Natural killer cell treated with Interleukin-12 subunit alpha and Interleukin-12 subunit beta and Interleukin-15 and Interleukin-18, amount 100 ng/mL, for 72 hours (primary cell): ENCODE measurements at regions not wholly inside any gene's neighbourhood (a gene's known extent, or its start where the extent isn't known, plus 50 kb on each side); places are given as distances from the start of the nearest gene placed in this dataset.

ENCODE experiments used
- ATAC-seq, 2 donors: fragments of 150-1000 bp; cut with Tn5 transposase in 1 of 2; sonication (Bioruptor Pico), chemical (Tn5 transposase) in 1 of 2; 2 replicates each; pipeline ENCODE4 v1.10.0; 2021
- DNase-seq: peaks from one replicate; pipeline ENCODE4 v3.0.0; 2022; ENCODE audit warnings: low spot score
- H3K27ac Mint-ChIP-seq, 2 donors: 1 replicate in 1 of 2; 2 replicates in 1 of 2; pipeline ENCODE4 v1.8.0; 2022; ENCODE audit warnings: mixed read lengths in 2 of 2, mild to moderate bottlenecking in 1 of 2, moderate library complexity in 1 of 2
- H3K27me3 Mint-ChIP-seq, 2 donors: 1 replicate in 1 of 2; 2 replicates in 1 of 2; pipeline ENCODE4 v1.8.0; 2022; ENCODE audit warnings: mixed read lengths in 2 of 2
- H3K36me3 Mint-ChIP-seq: one replicate; pipeline ENCODE4 v1.8.0; 2022; ENCODE audit warnings: mixed read lengths
- H3K4me1 Mint-ChIP-seq, 2 donors: 1 replicate in 1 of 2; 2 replicates in 1 of 2; pipeline ENCODE4 v1.8.0; 2022; ENCODE audit warnings: low read depth in 2 of 2, mixed read lengths in 2 of 2, mild to moderate bottlenecking in 1 of 2
- H3K4me3 Mint-ChIP-seq: one replicate; pipeline ENCODE4 v1.8.0; 2022; ENCODE audit warnings: mixed read lengths
- H3K9me3 Mint-ChIP-seq: 2 replicates; pipeline ENCODE4 v1.8.0; 2022; ENCODE audit warnings: mixed read lengths

DNA sequence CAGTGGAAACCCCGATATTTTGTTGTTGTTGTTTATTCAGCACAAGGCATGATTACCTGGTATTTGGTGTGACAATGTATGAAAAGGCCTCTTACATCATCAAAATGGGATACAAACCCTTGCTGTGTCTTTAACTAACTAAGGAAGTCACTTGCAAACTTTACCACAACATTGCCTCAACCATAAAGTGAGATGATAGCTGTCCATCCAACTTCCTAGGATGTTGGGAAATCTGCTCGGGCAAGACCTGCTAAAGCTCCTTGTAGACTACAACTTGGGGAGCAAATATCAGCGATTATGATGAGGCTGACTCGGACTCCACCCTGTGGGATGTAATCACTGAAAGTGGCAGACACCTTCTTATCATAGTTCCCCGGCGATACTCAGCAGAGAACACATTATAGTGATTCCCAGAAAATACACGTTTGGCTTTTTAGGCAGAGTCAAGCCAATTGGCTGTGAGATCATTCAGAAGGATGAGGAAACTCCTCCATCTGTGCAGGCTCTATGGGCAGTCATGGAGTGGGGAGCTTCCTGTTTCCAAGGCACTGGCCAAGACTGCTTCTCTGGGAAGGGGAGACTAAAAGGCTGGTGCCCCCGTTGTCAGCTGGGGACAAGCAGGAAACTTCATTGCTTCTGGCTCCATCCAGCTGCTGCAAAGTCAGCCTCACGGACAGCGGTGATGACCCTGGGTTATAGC lies 289.0 kb downstream of the RNF144A start:
- DNase-seq (no peak), ATAC-seq (no peak)
- Mint-ChIP-seq H3K27ac (no peak overlapping the region), H3K4me1 (peaks cover 3 to 5% of the 10 kb centered on the region in 2 donors), H3K27me3 (no peaks in the 10 kb centered on the region), H3K36me3 (no peaks in the 10 kb centered on the region), H3K9me3 (no peaks in the 10 kb centered on the region), H3K4me3 (no peak overlapping the region)

DNA sequence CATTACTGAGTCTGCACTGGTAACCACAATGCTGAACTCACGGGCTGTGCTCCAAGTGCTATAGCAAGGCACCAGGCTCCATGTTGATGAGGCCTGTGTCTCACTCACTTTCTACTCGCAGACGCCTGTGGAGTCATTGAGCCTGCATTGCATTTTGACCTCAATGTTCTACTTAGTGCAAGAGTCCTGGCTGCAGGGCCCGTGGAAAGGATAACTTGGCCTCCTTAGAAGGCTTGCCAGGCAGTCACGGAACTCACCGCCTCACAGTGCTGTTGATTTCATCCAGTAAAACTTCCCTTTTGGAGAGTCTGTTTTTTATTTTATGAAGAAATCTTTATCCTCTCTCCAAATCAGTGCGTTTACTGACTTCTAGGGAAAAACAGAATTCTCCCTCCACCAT lies 290.4 kb downstream of the RNF144A start:
- peaks cover 3 to 5% of the 10 kb centered on the region in 2 donors for H3K4me1 Mint-ChIP-seq
- DNase-seq (no peak), ATAC-seq (no peak)
- no peaks in the 10 kb centered on the region for H3K36me3 Mint-ChIP-seq
- no peaks in the 10 kb centered on the region for H3K9me3 Mint-ChIP-seq
- no peaks in the 10 kb centered on the region for H3K27me3 Mint-ChIP-seq
- H3K27ac Mint-ChIP-seq = no peak overlapping the region
- H3K4me3 Mint-ChIP-seq = no peak overlapping the region

DNA sequence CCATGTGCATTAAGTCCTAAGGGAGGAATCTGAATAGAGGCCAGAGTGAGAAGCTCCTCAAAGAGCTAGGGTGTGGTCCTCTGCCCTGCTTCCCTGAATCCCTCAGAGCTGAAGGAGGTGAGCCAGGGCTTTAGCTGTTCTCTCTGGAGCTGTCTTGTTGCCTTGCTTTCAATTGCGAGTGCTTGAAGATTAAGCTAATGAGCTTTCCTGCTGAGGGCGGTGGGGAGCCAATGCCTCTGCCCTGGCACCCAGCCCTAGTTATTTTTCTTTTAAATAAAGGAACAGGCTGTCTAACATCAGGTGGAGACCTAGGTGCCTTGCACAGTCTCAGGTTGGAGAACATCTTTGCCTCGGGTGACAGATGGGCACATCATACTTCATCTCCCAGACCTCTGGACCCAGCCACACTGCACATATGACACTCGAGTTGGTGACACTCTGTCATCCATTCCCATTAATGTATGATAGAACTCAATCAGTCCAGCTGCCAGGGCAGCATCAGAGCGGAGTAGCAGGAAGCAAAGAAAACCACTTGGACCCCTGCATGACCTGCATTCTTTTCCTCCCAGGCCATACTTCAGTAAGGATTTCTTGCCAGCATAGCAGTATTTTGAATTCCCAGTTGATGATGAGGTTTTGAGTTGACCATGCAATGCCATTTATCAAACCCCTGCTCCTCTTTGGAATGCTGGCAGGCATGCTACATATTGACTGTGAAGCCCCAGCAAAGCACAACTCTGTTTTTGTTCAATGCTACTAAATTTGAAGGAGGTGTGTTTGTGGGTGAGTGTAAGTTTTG lies 292.7 kb downstream of the RNF144A start:
- H3K9me3 Mint-ChIP-seq = no peaks in the 10 kb centered on the region
- no peak for DNase-seq
- H3K27ac Mint-ChIP-seq = no peak overlapping the region
- peaks cover 3 to 5% of the 10 kb centered on the region in 2 donors for H3K4me1 Mint-ChIP-seq
- H3K4me3 Mint-ChIP-seq = no peak overlapping the region
- no peak for ATAC-seq
- no peaks in the 10 kb centered on the region for H3K36me3 Mint-ChIP-seq
- peaks cover 0 to 2% of the 10 kb centered on the region in 2 donors for H3K27me3 Mint-ChIP-seq

DNA sequence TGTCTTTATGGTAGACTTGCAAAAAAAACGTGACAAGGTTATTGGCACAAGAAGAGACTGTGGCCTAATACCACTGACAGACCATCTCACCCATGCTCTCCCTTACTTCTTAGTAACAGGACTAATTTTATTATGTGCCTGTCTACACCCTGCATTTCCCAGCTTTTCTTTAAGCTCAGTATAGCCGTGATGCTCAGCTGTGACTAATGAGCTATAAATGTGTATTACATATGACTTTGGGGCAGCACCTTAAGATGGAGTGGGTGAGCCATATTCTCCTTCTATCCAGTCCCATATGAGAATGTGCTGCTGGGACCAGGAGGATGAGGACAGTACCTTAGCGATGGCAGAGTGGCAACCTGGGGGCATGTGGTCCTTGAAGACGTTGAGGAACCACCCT lies 293.5 kb downstream of the RNF144A start:
- no peak for ATAC-seq
- H3K36me3 Mint-ChIP-seq = no peaks in the 10 kb centered on the region
- DNase-seq = no peak
- no peak overlapping the region for H3K27ac Mint-ChIP-seq
- no peaks in the 10 kb centered on the region for H3K4me1 Mint-ChIP-seq
- H3K4me3 Mint-ChIP-seq = no peak overlapping the region
- no peaks in the 10 kb centered on the region for H3K9me3 Mint-ChIP-seq
- H3K27me3 Mint-ChIP-seq = peaks cover 0 to 2% of the 10 kb centered on the region in 2 donors

DNA sequence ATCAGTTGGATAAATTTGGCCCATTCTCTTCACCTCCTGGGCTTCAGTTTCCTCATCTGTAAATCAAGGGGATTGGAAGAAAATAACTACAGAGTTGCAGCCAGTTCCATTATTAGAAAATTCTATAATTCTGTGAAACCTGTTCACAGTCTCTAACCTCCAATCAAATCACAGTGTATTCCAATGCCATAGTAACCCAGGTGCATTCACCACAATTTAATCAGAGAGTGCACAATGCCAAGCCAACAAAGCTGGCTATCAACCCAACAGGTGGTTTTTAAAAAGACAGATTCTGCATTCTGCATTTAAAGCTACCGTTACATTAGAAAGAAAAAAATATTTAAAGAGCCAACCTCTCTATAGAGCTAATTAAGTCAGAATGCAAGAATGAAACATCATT lies 308.6 kb downstream of the RNF144A start:
- Mint-ChIP-seq H3K36me3 (no peaks in the 10 kb centered on the region), H3K4me1 (no peaks in the 10 kb centered on the region), H3K9me3 (no peaks in the 10 kb centered on the region), H3K27me3 (peaks cover 0 to 14% of the 10 kb centered on the region in 2 donors), H3K27ac (no peak overlapping the region), H3K4me3 (no peak overlapping the region)
- ATAC-seq (no peak), DNase-seq (no peak)

DNA sequence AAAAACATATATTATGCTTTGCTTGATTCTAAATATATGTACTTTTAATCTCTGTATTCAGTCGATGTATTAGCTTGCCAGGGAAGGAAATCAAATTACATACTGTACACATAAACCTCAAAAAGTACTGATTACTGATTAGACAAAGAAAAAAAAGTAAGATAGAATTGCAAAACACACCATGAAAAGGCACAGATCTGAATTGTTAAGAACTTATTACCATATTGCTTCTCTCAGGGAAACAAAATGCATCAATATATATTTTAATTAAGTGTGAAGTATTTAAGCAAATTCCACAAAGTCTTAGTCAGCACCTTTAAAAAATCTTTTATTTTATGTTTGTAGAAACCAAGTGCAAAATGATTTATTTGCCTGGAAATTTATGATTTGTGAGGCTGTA lies 309.3 kb downstream of the RNF144A start:
- no peak for ATAC-seq
- Mint-ChIP-seq H3K4me3 (no peak overlapping the region), H3K4me1 (no peaks in the 10 kb centered on the region), H3K9me3 (no peaks in the 10 kb centered on the region), H3K27me3 (peaks cover 0 to 14% of the 10 kb centered on the region in 2 donors), H3K27ac (no peak overlapping the region), H3K36me3 (no peaks in the 10 kb centered on the region)
- DNase-seq = no peak

DNA sequence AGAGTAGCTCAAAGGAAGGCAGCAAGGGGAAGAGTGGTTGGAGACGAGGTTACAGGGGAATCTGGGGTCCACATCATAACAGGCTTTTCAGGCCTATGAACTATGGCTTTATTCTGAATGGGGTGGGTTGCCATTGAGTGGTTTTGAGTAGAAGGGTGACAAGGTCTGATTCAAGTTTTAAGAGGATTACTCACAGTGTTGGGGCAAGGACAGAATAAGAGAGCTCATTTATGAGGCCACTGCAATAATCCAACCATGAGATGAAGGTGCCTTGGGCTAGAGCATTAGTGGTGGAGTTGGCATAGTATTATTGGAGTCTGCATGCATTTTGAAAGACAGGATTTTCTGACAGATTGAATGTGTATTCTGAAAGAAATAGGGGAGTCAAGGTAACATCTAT lies 315.9 kb downstream of the RNF144A start:
- Mint-ChIP-seq H3K9me3 (no peaks in the 10 kb centered on the region), H3K27me3 (peaks cover 8 to 12% of the 10 kb centered on the region in 2 donors), H3K36me3 (no peaks in the 10 kb centered on the region), H3K27ac (no peak overlapping the region), H3K4me3 (no peak overlapping the region), H3K4me1 (no peaks in the 10 kb centered on the region)
- no peak for ATAC-seq
- DNase-seq = no peak

DNA sequence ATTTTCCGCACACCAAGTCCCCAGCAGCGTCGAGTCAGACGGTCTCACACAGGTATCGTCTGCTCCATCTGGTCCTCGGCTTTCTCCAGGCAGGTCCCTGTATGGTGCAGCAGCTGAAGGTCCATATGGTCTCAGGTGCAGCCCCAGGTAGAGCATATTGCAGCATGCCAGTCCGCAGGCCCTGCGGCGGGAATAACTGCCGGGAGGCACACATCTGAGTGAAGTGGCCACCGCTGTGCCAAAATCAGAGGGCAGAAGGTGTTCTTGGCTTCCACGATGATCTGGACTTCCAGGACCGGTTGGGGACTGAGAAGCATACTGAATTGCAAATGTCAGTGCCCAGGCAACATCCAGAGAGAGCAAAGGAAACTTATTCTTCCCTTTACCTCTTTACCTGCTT lies 320.3 kb downstream of the RNF144A start:
- no peak for DNase-seq
- Mint-ChIP-seq H3K4me1 (peaks cover 4% of the 10 kb centered on the region in 2 donors), H3K27me3 (peaks cover 12% of the 10 kb centered on the region in 2 donors), H3K36me3 (no peaks in the 10 kb centered on the region), H3K4me3 (no peak overlapping the region), H3K27ac (no peak overlapping the region), H3K9me3 (no peaks in the 10 kb centered on the region)
- ATAC-seq = no peak

DNA sequence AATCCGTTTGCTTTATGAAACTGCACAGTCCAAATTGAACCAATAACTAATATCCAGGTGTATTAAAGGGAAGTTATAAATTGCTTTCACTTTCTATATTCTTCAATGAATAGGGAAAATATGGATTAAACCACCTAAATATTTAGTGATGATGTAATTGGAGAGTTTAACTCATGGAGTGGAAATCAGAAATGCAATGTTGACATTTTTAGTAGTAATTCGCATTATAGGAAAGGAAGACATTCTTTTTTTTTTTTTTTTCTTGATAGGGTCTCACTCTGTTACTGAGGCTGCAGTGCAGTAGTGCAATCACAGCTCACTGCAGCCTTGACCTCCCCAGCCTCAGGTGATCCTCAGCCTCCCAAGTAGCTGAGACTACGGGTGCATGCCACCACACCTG lies 321.9 kb downstream of the RNF144A start:
- Mint-ChIP-seq H3K9me3 (no peaks in the 10 kb centered on the region), H3K36me3 (no peaks in the 10 kb centered on the region), H3K27me3 (peaks cover 0 to 7% of the 10 kb centered on the region in 2 donors), H3K4me3 (no peak overlapping the region), H3K4me1 (peaks cover 5 to 8% of the 10 kb centered on the region in 2 donors), H3K27ac (no peak overlapping the region)
- ATAC-seq = no peak
- no peak for DNase-seq

DNA sequence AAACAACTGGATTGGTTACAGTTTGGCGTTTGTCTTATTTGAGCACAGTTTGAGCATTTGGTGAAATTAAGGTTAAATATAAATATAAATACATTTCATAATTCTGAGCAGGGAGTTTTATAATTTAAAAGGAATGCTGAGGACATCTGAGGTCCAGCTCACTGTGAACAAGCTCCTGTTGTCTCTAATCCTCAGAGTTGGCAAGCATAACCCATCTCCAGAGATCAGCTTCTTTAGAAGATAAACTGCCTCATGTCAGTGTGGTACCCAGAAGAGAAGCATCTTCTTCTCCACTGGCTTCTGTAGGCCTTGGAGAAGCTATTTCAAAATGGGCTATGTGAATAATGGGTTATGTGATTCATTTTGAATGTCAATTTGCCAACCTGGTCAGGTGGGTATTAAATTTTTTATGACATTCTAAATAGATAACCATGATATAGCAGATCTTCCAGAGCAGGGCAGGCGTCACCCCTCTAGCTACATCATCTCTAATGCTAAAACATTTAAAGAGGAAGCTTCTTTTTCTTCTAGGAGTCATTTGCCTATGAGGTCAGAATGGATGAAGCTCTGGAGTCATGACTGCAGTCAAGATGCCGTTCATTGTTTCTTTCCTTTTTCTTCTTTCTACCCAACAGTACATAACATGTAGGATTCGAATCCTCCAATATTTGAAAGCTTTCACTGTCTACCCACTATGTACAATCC lies 324.0 kb downstream of the RNF144A start:
- no peaks in the 10 kb centered on the region for H3K36me3 Mint-ChIP-seq
- ATAC-seq (no peak), DNase-seq (no peak)
- H3K9me3 Mint-ChIP-seq = no peaks in the 10 kb centered on the region
- no peak overlapping the region for H3K4me3 Mint-ChIP-seq
- H3K4me1 Mint-ChIP-seq = peaks cover 5 to 8% of the 10 kb centered on the region in 2 donors
- peaks cover 0 to 12% of the 10 kb centered on the region in 2 donors for H3K27me3 Mint-ChIP-seq
- H3K27ac Mint-ChIP-seq = no peak overlapping the region

DNA sequence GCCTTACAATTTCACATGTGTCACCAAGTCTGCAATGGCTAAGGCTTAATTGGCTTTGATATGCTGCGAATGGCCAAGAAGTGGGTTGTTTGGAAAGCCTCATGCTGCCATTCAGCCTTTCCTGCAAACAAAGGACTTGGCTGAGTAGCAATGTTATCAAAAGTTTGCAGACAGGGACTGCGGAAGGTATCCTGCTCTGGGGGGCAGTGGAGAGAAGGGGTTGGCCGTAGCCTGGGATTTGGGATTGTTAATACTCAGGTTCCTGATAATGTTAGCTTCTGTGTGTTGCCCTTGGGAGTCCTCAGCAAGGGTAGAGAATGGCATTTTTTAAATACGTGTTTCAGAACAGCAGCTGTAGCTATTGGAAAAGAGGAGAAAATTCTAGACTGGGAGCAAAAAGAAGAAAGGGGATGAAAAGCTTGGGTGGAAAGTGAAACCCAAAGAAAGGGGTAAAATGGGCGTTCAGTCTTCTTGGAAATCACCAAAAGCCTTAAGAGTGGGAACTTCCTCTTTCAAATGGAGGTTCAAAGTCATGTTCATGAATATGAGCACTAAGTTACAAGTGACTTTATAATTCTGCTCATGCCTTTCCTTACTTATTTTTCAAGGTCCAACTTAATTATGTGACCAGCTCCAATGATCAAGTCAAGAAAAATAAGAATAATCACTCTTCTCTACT lies 325.1 kb downstream of the RNF144A start:
- no peaks in the 10 kb centered on the region for H3K36me3 Mint-ChIP-seq
- no peak for DNase-seq
- no peaks in the 10 kb centered on the region for H3K9me3 Mint-ChIP-seq
- no peak overlapping the region for H3K4me3 Mint-ChIP-seq
- H3K27ac Mint-ChIP-seq = no peak overlapping the region
- peaks cover 7 to 15% of the 10 kb centered on the region in 2 donors for H3K27me3 Mint-ChIP-seq
- no peak for ATAC-seq
- H3K4me1 Mint-ChIP-seq = peaks cover 5 to 10% of the 10 kb centered on the region in 2 donors

DNA sequence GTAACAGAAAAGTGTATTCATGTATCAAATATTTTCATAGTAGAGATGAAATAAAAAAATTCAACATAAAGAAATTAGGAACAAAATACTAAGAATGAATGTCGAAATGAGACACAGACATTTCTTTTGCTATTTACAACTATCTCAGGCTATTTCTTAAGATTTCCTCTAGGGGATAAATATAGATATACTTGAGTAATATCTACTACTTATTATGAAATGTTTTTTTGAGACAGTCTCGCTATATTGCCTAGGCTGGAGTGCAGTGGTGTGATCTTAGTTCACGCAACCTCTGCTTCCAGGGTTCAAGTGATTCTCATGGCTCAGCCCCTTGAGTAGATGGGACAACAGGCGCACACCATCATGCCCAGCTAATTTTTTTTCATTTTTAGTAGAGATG lies 326.1 kb downstream of the RNF144A start:
- no peak overlapping the region for H3K4me3 Mint-ChIP-seq
- no peak for DNase-seq
- no peak for ATAC-seq

DNA sequence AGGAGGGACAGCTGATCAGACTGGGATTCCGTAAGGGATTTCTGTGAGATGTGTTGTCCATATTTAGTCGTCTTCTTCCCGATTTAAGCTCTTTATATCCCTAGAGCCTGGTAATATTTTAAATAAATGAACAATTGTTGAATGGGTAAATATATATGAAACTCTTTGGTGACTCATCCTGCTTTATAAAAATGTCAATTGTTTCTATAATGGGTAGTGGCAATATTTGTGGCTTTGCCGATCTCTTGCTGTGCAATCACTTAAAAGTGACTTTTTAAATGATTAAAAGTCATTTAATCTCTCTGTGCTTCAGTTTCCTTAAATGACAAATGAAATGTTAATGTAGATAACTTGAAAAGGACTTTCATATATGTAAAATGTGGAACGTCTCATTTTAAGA lies 339.2 kb downstream of the RNF144A start:
- Mint-ChIP-seq H3K36me3 (no peaks in the 10 kb centered on the region), H3K27me3 (peaks cover 14 to 17% of the 10 kb centered on the region in 2 donors), H3K4me1 (no peaks in the 10 kb centered on the region), H3K4me3 (no peak overlapping the region), H3K9me3 (no peaks in the 10 kb centered on the region), H3K27ac (no peak overlapping the region)
- no peak for ATAC-seq
- no peak for DNase-seq

More for the DNA sequence above, 326.1 kb downstream of the RNF144A start:
- H3K4me1 Mint-ChIP-seq = peaks cover 5 to 10% of the 10 kb centered on the region in 2 donors
- H3K27ac Mint-ChIP-seq = no peak overlapping the region
- peaks cover 7 to 15% of the 10 kb centered on the region in 2 donors for H3K27me3 Mint-ChIP-seq
- H3K36me3 Mint-ChIP-seq = no peaks in the 10 kb centered on the region
- H3K9me3 Mint-ChIP-seq = no peaks in the 10 kb centered on the region
